Stimulated activated CD8-positive, alpha-beta memory T cell treated with anti-CD3 and anti-CD28 coated beads, Interleukin-12 subunit alpha, Interleukin-12 subunit beta, amount 100 ng/mL, for 1 hour (primary cell): ENCODE measurements at regions not wholly inside any gene's neighbourhood (a gene's known extent, or its start where the extent isn't known, plus 50 kb on each side); places are given as distances from the start of the nearest gene placed in this dataset.

Source experiments
- DNase-seq: peaks from one replicate; pipeline ENCODE4 v3.0.0-alpha.2; 2020; ENCODE audit warnings: low read depth

DNA sequence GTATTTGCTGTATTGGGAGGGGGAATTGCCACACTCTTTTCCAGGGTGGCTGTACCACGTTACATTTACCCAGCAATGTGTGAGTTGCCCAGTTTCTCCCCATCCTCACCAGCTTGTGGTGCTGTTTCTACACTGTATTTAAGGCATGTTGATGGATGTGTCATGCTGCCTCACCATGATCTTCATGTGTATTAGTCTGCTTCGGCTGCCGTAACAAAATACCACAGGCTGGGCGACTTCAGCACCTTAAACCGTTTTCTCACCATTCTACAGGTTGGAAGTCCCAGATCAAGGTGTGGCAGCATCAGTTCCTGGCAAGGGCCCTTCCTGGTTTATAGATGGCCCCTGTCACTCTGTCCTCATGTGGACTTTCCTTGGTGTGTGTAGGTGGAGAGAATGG is 169.7 kb downstream of the IGLL1 start:
- DNase-seq, result no peak

DNA sequence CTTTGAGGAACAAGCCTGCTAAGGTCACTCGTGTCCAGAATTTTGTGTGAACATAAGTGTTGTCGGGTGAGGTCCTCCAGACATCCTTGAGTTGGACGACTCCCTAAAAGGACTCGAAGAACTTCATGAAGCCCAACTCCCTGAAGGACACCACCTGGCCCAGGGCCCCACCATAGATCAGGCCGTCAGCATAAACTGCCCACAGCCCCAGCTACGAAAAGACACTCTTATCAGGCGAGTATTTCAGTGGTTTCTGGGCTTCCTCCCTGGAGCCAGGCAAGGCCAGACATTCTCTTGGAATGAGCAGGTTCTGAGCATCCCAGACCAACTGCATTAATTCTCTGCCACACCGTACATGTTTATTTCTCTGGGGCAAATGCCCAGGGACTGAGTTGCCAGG is 170.1 kb downstream of the IGLL1 start:
- DNase-seq, result no peak

DNA sequence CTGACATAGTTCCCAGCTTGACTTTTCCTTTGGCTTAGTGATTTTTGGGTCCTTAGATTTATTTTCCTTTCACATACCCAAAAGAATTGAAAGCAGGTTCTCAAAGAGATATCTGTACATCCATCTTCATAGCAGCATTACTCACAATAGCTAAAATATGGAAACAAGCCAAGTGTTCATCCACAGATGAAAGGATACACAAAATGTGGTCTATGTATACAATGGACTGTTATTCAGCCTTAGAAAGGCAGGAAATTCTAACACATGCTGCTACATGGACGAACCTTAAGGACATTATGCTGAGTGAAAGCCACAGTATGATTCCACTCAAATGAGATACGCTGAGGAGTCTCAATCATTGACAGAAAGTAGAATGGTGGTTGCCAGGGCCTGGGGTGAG is 171.8 kb downstream of the IGLL1 start:
- no peak for DNase-seq

DNA sequence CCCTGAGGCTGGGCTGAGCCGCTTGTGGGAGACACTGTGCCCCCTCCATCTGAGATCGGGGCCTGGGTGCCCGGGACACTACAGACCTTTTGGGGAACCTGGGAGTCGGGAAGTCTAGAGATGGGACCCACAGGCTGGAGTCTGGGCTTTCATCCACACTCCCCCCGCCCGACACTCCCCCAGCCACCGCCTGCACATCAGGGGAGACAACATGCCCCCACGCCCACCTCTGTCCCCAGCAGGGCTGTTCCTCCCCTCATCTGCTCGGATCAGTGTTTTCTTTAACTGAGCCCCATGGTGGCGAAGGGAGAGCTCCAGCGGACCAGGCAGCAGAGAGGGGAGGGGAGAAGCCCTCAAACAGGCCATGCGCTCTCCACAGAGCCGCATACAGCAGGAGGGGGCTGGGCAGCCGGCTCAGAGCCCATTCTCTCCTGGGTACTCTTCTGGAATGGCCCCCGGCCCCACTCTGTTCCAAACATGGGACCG is 174.7 kb downstream of the IGLL1 start:
- DNase-seq, result no peak

DNA sequence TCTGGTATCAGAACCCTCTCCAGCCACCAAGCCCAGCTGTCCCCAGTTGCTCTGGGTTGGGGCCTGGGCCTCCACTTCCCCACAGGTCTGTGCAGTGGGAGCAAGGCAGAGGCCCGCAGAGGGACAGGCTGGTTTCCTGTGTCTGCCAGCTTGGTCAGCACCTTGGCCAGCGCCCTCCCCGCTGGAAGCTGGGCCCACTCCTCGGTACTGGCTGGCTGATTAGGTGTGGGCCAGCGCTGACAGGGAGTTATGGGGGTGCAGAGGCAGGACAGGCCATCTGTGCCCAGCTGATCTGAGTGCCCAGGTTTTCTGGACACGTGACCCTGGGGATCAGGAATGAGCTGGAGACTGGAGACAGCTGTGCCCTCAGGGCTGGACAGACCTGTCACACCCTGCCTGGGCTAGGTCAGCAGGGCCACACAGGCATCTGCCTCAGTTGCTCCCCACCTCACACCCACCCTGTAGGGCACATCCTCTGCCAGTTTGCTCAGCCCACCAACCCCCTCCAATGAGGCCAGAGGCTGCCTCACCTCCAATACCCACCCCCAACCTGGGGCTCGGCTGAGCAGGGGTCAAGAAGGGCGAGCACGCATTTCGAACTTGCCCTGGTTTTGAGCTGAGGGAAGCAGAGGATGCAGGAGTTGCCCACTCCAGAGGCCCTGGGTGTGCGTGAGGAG is 175.3 kb downstream of the IGLL1 start:
- no peak for DNase-seq

DNA sequence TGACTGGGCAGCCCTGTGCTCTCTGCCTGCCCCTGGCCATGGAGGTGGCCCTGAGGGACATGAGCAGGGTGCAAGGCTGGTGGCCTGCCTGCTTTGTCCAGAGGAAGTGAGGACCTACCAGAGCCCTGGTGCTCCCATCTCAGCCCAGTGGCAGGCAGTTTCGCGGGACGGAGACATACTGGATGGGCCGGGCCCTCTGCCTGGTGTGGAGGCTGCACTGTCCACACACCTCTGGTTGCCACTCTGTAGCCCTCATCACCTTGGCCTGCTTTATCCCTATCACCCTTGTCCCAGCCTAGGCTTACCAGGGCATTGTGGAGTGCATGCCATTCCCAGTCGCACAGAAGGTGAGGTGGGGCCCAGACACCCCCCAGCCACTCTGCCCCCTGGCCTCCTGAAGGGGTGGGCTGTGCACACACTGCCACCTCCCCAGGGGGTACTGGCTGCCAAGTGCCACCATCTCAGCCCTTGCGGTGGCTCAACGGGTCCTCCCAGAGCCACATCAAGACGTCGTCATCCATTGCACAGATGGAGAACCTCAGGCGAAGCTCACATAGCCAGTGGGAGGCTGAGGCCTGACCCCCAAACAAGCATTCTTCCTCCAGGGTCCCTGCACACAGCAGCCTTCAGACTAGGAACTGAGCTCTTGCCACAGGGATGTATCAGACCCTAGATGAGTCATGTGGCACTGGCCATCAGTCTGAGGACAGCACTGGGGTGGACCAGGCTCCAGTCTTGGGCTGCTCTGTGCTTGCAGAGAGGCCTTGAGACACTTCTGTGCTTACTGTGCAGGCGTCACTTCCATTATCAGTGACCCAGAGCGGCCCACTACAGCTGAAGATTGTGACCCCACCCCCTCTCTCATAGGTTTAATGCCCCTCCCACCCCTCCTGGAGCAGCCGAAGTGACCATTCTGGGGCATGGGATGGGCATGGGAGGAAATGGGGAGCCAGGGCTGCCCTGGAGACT is 176.1 kb downstream of the IGLL1 start:
- no peak for DNase-seq

DNA sequence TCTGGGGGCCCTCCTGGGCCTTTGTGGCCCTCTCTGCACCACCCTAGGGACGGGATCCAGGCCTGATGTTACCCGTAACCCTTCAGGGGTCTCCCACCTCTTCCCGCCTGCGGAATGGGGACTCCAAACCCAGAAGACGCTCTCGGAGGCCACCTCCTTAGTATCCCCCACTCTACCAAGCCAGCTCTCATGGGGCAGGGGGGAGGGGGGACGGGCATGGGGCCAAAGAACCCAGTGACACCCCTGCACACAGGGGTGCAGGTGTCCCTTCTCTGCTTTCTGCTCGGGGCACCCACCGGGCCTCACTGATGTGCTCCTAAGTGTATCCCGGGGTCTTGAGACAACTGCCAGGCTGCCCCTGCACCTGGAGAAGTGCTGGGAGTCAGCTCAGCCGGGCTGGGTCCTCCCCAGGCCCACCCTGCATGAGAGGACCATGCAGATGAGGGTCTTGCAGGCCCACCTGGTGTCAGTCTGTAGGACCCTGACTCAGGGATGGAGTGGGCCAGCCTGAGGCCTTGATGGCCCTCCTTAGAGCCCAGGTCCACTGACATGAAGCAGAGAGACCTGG is 176.9 kb downstream of the IGLL1 start:
- DNase-seq, result no peak

DNA sequence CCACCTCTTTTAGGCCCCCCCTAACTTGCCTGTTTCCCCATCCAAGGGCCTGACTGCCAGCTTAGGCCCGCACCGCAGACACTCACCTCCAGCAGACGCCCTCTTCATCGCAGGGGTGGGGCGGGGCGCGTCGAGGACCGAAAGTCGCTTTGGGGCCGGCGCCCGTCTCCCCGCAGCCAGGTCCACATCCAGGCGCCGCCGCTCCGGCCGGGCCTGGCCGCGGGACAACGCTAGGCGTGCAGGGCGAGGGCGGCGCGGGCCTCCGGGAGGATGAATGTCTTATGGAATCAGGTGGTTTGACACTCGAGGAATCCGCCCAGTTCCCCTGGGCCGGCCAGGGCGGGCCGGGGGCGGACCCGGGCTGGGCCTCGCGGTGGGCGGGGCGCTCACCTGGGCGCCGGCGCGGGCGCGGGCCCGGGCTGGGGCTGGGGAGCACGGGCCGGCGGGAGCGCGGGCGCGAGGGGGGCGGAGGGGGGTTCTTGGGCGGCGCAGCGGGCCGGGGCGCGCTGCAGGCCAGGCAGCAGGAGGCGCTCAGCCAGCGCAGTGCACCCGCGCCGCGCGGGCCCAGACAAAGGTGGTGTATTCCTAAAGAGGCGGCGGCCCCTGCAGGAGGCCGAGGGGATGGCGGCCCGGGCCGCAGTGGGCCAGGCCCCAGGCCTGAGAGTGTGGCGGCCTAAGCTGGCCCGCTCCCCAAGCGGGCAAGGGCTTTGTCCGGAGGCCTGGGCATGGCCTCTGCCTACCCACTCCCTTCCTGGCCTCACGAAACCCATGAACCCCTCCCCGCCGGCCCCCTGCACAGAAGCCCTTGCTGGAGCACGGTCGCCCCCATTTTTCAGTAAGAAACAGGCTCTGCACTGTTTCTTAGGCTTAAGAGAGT is 177.6 kb downstream of the IGLL1 start:
- peak; percentile 17 for DNase-seq

DNA sequence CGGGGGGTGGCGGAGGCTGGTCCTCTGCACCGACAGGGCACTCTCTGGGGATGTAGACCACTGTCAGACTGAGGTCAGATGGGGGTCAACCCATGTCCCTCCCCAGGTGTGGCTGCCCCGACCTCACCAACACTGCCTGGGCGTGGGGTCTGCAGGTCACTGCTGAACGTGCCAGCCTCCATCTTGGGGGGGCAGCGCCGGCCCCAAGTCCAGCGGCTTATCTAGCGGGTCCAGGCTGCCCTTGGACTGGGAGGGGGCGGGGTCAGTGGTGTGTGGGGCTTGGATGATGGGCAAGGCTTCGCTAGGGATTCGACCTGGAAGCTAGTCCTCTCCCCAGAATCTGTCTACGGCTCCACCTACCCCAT is 178.2 kb downstream of the IGLL1 start:
- no peak for DNase-seq

DNA sequence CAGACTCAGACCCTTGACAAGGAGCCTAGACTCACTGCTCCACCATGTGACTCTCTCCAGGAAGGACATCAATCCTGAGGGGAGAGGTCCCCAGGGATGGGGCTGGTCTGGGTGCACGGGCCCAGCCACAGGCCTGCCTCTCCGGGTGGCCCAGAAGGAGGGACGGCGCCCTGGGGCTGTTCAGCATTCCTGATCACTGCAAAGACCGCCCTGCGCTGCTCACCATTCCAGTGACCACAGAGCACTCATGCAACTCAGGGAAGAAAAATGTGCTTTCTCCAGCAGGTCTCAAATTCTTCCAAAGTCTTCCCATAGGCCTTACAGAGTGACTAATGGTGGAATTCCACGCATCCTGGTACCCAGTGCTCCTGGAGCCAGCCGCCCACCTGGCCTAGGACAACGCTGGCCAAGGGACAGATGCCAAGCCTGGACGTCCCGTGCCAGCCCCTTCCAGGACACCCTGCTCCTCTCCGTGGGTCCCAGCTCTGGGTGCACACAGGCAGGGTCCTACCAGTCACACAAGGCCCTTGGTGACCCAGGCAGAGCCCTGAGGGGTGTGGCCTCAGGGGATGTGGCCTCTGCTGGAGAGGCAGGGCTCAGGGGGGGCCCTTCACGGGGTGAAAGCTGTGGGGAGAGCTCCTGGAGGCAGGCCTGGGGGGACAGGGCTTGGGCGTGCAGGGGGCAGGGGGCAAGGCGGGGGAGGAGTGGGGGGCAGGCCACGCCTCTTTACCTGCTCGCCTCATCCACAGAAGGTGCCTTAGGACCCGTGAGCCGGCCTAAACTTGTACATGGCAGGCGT is 178.8 kb downstream of the IGLL1 start:
- DNase-seq, result no peak

DNA sequence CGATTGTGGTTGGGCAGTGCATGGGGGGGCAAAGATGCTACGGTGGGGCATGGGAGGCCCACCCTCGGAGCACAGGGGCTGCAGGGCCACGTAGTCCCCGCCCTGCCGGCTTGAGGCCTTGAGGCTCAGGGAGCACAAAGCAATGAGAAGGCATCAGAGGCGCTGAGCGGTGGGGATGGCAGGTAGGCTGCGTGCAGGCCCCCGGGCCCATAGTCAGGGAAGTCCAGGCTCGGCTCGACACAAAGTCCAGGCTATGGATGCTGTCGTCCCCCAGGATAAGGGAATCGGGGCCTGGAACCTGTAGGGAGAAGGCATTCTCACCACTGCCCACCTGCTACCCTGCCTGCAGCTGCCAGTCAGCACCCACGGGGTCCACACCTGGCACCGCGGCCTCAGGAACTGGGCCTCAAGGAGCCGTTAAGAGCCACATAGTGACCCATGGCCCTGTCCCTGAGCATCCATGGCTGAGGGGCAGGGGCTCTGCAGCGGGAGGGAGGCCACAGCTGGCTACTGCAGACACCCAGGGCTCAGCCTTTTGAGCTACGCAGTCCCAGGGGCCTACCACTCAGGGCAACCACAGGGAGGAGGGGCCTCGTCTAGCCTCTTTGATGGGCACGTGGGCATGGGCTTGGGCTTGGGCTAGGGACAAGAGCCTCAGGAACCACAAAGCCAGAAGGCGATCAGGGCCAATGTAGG is 179.7 kb downstream of the IGLL1 start:
- no peak for DNase-seq

DNA sequence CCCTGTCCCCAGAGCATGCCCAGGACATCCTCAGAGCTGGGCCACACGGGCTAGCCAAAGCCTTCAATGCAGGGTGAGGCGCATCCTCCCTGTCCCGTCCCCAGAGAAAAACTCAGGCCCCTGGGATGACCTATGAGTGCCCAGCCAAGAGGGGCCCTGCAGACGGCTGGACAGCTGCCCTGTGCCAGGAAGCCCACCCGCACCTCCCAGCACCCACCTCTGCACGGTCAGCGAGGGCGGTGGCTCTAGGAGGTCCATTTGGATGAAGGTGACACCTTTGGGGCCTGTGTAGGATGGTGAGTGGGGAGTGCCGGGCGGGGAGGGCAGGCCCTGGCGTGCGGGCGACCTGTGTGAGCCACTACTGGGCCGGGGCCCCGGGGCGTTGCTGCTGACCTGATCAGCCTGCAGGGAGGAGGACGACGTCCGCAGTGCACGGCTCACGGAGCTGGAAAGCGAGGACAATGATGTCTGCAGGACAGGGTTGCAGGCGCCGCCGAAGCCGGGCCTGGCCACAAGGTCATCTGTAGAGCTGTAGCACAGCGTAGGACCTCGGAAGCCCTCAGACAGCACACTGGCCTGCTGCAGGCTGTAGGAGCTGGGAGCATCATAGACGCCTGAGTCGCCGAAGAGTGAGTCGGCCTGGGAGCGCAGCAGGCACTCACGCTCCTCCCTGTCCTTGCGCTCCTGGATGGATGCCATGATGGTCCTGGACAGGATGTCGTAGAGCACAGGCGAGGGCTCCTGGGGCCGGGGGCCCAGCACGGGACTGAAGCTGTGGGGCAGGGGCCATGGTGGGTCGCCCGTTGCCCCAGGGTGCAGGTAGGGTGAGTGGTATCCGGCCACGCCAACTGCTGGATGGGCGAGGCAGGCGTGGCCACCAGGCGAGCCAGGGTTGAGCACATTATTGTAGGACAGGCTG is 180.5 kb downstream of the IGLL1 start:
- no peak for DNase-seq

DNA sequence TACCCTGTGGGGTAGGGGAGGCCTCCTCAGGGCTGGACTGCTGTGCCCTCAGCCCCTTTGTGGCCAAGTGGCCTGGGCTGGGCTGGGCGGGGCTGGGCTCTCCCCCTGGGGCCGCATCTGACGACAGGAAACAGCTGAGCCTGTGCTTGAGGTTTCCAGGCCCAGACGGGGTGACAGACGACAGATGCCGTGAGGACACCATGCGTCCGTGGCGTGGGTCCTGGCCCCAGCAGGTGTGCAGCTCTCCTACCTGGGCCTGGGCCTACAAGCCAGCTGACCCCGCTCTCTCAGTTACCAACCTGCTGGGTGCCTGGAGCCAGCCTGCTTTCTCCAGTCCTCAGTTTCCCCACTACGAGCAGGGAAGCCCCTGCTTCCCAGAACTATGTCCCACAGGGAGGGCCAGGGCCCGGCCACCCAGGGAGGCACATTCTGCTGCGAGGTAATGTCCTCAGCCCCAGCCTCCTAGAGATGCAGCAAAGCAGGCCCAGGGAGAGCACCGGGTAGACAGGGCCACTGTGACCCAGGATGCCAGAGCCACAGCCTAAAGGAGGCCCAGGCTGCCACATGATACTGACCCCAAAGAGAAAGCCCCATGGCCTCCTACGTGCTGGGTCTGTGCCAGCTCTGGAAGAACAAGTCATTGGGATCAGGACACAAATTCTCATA is 181.3 kb downstream of the IGLL1 start:
- no peak for DNase-seq

DNA sequence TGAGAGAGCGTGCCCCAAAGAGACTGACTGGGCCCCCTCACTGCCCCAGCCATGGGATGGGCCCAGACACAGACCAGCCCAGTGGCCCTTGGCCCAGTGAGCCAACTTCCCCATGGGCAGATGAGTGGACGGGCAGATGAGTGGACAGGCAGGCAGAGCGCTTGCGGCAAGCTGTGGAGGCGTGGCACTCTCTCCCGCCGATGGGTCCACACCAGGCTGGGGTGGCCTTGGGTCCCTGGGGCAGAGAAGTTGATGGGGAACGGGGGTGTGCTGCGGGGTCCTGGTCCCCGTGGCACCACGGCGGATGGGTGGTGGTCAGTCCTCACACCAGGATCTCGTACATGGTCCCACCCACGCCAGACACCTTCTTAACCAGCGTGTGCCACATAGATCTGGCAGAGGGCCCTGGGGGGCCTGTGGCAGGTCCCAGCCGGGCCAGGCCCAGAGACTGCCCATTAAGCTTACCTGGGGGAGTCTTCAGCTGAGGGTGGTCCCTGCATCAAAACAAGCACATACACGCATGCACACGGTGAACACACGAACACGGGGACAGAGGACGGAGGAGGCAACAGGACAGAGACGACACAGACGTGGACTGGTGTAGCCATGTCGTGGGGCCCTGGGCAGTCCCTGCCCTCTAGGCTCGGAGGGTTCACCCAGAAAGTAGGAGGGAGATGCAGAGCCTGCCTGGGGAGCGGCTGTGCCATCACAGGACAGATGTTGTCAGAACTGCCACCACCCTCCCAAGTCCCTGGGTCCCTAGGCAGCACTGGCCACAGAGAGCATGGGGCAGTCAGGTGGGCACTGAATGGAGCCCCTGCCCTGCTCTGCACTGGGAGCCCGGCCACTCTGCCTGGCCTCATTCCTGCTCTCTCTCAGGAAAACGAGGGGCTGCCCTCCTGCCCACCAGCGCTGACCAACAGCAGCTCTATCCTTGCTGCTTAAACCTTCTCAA is 182.2 kb downstream of the IGLL1 start:
- DNase-seq, result no peak

DNA sequence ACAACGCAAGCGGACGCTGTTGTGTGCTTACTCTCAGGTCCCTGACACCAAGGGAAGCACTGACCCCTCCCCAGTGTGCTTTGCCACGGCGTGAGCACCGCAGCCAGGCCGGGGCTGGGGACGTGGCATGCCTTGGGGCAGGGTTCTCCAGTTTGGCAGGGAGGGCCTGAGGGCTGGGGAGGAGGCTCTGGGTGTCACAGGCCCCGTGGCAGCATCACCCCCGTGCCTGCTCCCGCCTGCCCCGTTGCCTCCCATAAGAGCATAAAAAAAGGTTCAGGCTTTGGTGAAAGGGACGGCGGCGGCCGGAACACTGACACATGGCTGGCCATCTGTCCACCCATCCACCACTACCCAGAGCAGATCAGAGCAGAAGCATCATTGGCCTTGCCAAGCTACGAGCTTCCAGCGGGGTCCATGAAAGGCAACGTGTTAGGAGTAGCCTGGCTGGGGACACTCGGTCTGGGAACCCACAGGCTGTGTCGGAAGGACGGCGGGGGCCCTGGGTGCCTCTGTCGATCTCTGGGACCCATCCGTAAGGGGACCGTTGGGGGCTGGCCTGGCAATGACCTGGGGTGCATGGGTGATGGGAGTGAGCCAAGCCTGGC is 183.0 kb downstream of the IGLL1 start:
- no peak for DNase-seq

DNA sequence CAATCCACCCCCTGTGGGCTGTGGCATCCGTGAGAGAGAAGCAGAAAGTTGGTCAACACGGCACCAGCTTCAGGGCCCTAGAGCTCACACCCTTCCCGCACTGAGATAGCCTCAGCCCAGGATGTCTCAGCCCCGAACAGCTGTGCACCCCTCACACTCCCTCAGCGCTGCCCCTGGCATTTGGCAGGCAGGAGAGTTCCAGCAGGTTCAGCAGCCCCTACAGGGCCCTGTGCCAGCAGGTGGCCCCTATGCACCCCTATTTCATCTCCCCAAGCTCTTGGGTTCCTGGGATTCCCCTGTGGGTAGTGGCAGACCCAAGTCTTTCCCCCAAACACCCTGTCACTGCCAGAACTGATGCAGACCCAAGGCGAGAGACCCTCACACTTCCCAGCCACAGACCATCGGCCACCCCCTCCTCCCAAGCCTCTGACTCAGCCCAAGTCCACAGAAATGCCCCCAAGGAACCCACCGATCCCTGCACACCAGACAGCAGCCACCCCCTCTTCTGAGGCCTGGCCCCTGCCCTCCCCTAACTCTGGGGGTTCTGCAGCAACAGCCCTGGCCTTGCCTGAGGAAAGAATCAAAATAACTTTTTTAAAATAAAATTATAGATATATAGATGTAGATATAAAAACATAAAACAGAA is 183.6 kb downstream of the IGLL1 start:
- no peak for DNase-seq
